ENCODE measurements at regions not wholly inside any gene's neighbourhood (a gene's known extent, or its start where the extent isn't known, plus 50 kb on each side); places are given as distances from the start of the nearest gene placed in this dataset.

GRCh38 chrX:97860226-97860625 lies 976.5 kb downstream of the RPA4 start:
- TF ChIP-seq POLR2A (IDR thresholded peaks at IDR 0.05; ENCODE audit: control extremely low read depth in 1 of 2, low read depth in 2 of 2, low read length in 2 of 2) (no peak), CTCF (IDR thresholded peaks at IDR 0.05; ENCODE audit: control extremely low read depth in 1 of 3, insufficient read depth in 1 of 3, low read depth in 1 of 3, low read length in 3 of 3) (no peak), RFX5 (IDR thresholded peaks at IDR 0.05; ENCODE audit: borderline replicate concordance, low read depth, low read length) (no peak), EZH2 (IDR thresholded peaks at IDR 0.05; ENCODE audit: low read depth, low read length, severe bottlenecking) (no peak), CREB1 (IDR thresholded peaks at IDR 0.05) (no peak), POLR2AphosphoS5 (IDR thresholded peaks at IDR 0.05; ENCODE audit: low read depth, low read length) (no peak), TAF1 (IDR thresholded peaks at IDR 0.05; ENCODE audit: low read depth, low read length) (no peak), E2F6 (IDR thresholded peaks at IDR 0.05) (no peak), ATF2 (IDR thresholded peaks at IDR 0.05; ENCODE audit: low read length) (no peak)
